B cell (primary cell): ENCODE measurements at regions not wholly inside any gene's neighbourhood (a gene's known extent, or its start where the extent isn't known, plus 50 kb on each side); places are given as distances from the start of the nearest gene placed in this dataset.
A peak's percentile ranks its signal among the peaks of the same experiment; 100 is the strongest.

Experiments
- ATAC-seq: fragments of 200-7000 bp; cut with Tn5 transposase; one replicate; pipeline ENCODE4 v1.10.0; 2021; ENCODE audit warnings: low read depth, mild to moderate bottlenecking, moderate number of reproducible peaks, moderate library complexity
- CTCF ChIA-PET: fragments of 350-600 bp; sonication (Branson Sonifier 250); formaldehyde crosslinking; loops from one replicate; lab custom pipeline; 2021; ENCODE audit warnings: antibody characterized with exemption, inconsistent platforms; lab: Charles Lee
- POLR2A ChIA-PET: fragments of 350-600 bp; sonication (Branson Sonifier 250); formaldehyde crosslinking; loops from one replicate; lab custom pipeline; 2021; ENCODE audit warnings: antibody characterized with exemption; lab: Charles Lee
- DNase-seq: peaks from one replicate; pipeline ENCODE4 v3.0.0; 2013
- H2AFZ ChIP-seq: 2 replicates; pipeline ENCODE4 v1.6.1; 2012; ENCODE audit warnings: mild to moderate bottlenecking, low read depth, low read length; ENCODE audit not compliant: insufficient read depth, poor library complexity, severe bottlenecking
- H3K27ac ChIP-seq, 2 donors: 1 replicate in 1 of 2; 2 replicates in 1 of 2; pipeline ENCODE4 v1.5.1; 2012 to 2013; ENCODE audit warnings: low read length in 2 of 2, mild to moderate bottlenecking in 2 of 2, moderate library complexity in 1 of 2
- H3K27me3 ChIP-seq, 4 experiments: fragments of 200-600 bp in 1 of 4; sonication (generic) in 1 of 4; replicated peaks in 1 of 4; 1 replicate in 2 of 4; 2 replicates in 2 of 4; pipeline versions ENCODE4 v1.6.1 to v1.7.0; 2013 to 2016; ENCODE audit warnings: low read length in 3 of 4, mild to moderate bottlenecking in 2 of 4, mixed read lengths in 1 of 4, moderate library complexity in 1 of 4; ENCODE audit not compliant: insufficient read depth in 4 of 4, control insufficient read depth in 3 of 4; ENCODE audit errors: control extremely low read depth in 1 of 4
- H3K36me3 ChIP-seq, 2 experiments: replicated peaks in 1 of 2; 1 replicate in 1 of 2; 2 replicates in 1 of 2; pipeline versions ENCODE4 v1.6.1 to v1.7.1; 2013; ENCODE audit warnings: low read length in 1 of 2; ENCODE audit not compliant: insufficient read depth in 2 of 2, control insufficient read depth in 1 of 2; ENCODE audit errors: control extremely low read depth in 1 of 2, extremely low read depth in 1 of 2
- H3K4me1 ChIP-seq, 2 donors: fragments of 200-600 bp in 1 of 2; sonication (generic) in 1 of 2; 1 replicate in 1 of 2; 2 replicates in 1 of 2; pipeline versions ENCODE4 v1.5.1 to v1.6.1; 2013 to 2017; ENCODE audit warnings: low read length in 2 of 2; ENCODE audit not compliant: control insufficient read depth in 2 of 2, insufficient read depth in 2 of 2
- H3K4me2 ChIP-seq: replicated peaks from 2 replicates; pipeline ENCODE3; 2012; ENCODE audit warnings: mild to moderate bottlenecking, low read depth, low read length; ENCODE audit not compliant: poor library complexity, severe bottlenecking
- H3K4me3 ChIP-seq, 5 experiments: fragments of 200-600 bp in 1 of 5; sonication (generic) in 1 of 5; 1 replicate in 3 of 5; 2 replicates in 2 of 5; pipeline versions ENCODE4 v1.5.1 to v1.7.0; 2011 to 2016; ENCODE audit warnings: low read length in 4 of 5, mild to moderate bottlenecking in 4 of 5, low read depth in 2 of 5, control low read depth in 1 of 5, moderate library complexity in 1 of 5; ENCODE audit not compliant: insufficient read depth in 1 of 5; ENCODE audit errors: control extremely low read depth in 1 of 5, extremely low read depth in 1 of 5
- H3K79me2 ChIP-seq: fragments of 200-600 bp; sonication (generic); one replicate; pipeline ENCODE4 v1.6.0; 2016; ENCODE audit warnings: low read length; ENCODE audit not compliant: control insufficient read depth, insufficient read depth
- H3K9ac ChIP-seq: fragments of 200-600 bp; sonication (generic); 2 replicates; pipeline ENCODE4 v1.6.1; 2017; ENCODE audit warnings: mild to moderate bottlenecking, low read length, moderate library complexity
- H3K9me3 ChIP-seq, 3 donors: one replicate each; pipeline versions ENCODE4 v1.6.1 to v1.7.1; 2013; ENCODE audit warnings: low read length in 2 of 3; ENCODE audit not compliant: control insufficient read depth in 2 of 3, insufficient read depth in 1 of 3; ENCODE audit errors: control extremely low read depth in 1 of 3
- H4K20me1 ChIP-seq: 2 replicates; pipeline ENCODE4 v1.6.0; 2012; ENCODE audit warnings: mild to moderate bottlenecking, low read length; ENCODE audit not compliant: insufficient read depth, control insufficient read depth, poor library complexity, severe bottlenecking
- H3K27ac Mint-ChIP-seq: one replicate; pipeline ENCODE4 v1.8.0; 2021; ENCODE audit warnings: mixed read lengths
- H3K27me3 Mint-ChIP-seq: one replicate; pipeline ENCODE4 v1.8.0; 2021; ENCODE audit warnings: mixed read lengths
- H3K4me1 Mint-ChIP-seq: one replicate; pipeline ENCODE4 v1.8.0; 2021; ENCODE audit warnings: mixed read lengths
- H3K4me3 Mint-ChIP-seq: one replicate; pipeline ENCODE4 v1.8.0; 2021; ENCODE audit warnings: mixed read lengths
- H3K9me3 Mint-ChIP-seq: one replicate; pipeline ENCODE4 v1.8.0; 2022; ENCODE audit warnings: mixed read lengths; ENCODE audit not compliant: insufficient read depth
- CTCF ChIP-seq: fragments of 200-600 bp; IDR thresholded peaks from one replicate; pipeline ENCODE4 v1.8.0; 2022; ENCODE audit warnings: antibody characterized with exemption, mild to moderate bottlenecking
- EZH2 ChIP-seq: IDR thresholded peaks from 2 replicates; pipeline ENCODE4 v1.6.1; 2012; ENCODE audit warnings: borderline replicate concordance, low read depth, mild to moderate bottlenecking, moderate library complexity, low read length; ENCODE audit not compliant: insufficient read depth, poor library complexity, severe bottlenecking
- WGBS: methylation state at CpG from one replicate; pipeline ENCODE4 v1.1.5; 2013; ENCODE audit warnings: missing lambda C conversion rate; ENCODE audit not compliant: insufficient coverage; 5-methylcytosine and 5-hydroxymethylcytosine counted together
- intact Hi-C: fragments of 100-400 bp; cut with micrococcal nuclease; formaldehyde crosslinking; loops from one replicate; pipeline ENCODE4 v1.10.0; 2022

- DNase-seq (no peak), ATAC-seq (no peak)
- H3K4me1 ChIP-seq: peaks cover 10 to 18% of the 10 kb centered on the region in 2 donors
- no peak overlapping the region for H2AFZ ChIP-seq
- no peaks in the 10 kb centered on the region for H3K79me2 ChIP-seq
- H3K27me3 ChIP-seq: no peaks in the 10 kb centered on the region
- H3K9me3 ChIP-seq: peaks cover 0 to 5% (median 0%) of the 10 kb centered on the region in 3 donors
- no peak overlapping the region for H3K4me3 Mint-ChIP-seq
- CTCF ChIA-PET: interaction anchor here (4.7 kb wide), 1 partner anchor 13 kb away, joined by 28 read pairs; no protein-coding TSS in a partner anchor
- POLR2A ChIA-PET: no interaction called here
- H3K4me1 Mint-ChIP-seq: peaks cover 11% of the 10 kb centered on the region
- H3K9ac ChIP-seq: no peak overlapping the region
- H3K27ac ChIP-seq: no peak overlapping the region
- peak overlapping the region; percentile 8 for H3K27ac Mint-ChIP-seq
- H3K9me3 Mint-ChIP-seq: peaks cover 6% of the 10 kb centered on the region
- intact Hi-C loops: no loop called here
- no peaks in the 10 kb centered on the region for H4K20me1 ChIP-seq
- TF ChIP-seq EZH2 (no peak), CTCF (no peak)
- H3K27me3 Mint-ChIP-seq: peaks cover 4% of the 10 kb centered on the region
- no peak overlapping the region for H3K4me2 ChIP-seq
- no peaks in the 10 kb centered on the region for H3K36me3 ChIP-seq
- no peak overlapping the region for H3K4me3 ChIP-seq
Observed at GRCh38 chr2:43114210-43114609, 112.2 kb downstream of the ZFP36L2 start.

GRCh38 chr2:43111788-43112554 is 114.4 kb downstream of the ZFP36L2 start:
- TF ChIP-seq CTCF (no peak), EZH2 (no peak)
- no peak overlapping the region for H3K27ac ChIP-seq
- no peak overlapping the region for H3K4me2 ChIP-seq
- no peak overlapping the region for H3K4me3 ChIP-seq
- H3K9me3 Mint-ChIP-seq: no peaks in the 10 kb centered on the region
- no peaks in the 10 kb centered on the region for H3K36me3 ChIP-seq
- H3K27ac Mint-ChIP-seq: no peak overlapping the region
- WGBS: 98% methylated on average over 5 of the region's 7 CpGs
- no peak for ATAC-seq
- H2AFZ ChIP-seq: no peak overlapping the region
- peaks cover 32 to 40% of the 10 kb centered on the region in 2 donors for H3K4me1 ChIP-seq
- ChIA-PET CTCF (interaction anchor here (1.6 to 4.7 kb wide), 2 partner anchors 15 to 137 kb away, joined by 4 to 28 read pairs; no protein-coding TSS in a partner anchor), POLR2A (interaction anchor here (0.7 to 1.1 kb wide), 2 partner anchors 13 to 143 kb away, joined by 5 to 6 read pairs; no protein-coding TSS in a partner anchor)
- no peaks in the 10 kb centered on the region for H3K27me3 ChIP-seq
- no peak overlapping the region for H3K4me3 Mint-ChIP-seq
- DNase-seq: peak; percentile 1
- H3K79me2 ChIP-seq: no peaks in the 10 kb centered on the region
- no peaks in the 10 kb centered on the region for H3K9me3 ChIP-seq
- peaks cover 33% of the 10 kb centered on the region for H3K4me1 Mint-ChIP-seq
- intact Hi-C loops: no loop called here
- no peaks in the 10 kb centered on the region for H4K20me1 ChIP-seq
- no peak overlapping the region for H3K9ac ChIP-seq
- peaks cover 4% of the 10 kb centered on the region for H3K27me3 Mint-ChIP-seq
